ENCODE measurements at regions not wholly inside any gene's neighbourhood (a gene's known extent, or its start where the extent isn't known, plus 50 kb on each side); places are given as distances from the start of the nearest gene placed in this dataset.

DNA sequence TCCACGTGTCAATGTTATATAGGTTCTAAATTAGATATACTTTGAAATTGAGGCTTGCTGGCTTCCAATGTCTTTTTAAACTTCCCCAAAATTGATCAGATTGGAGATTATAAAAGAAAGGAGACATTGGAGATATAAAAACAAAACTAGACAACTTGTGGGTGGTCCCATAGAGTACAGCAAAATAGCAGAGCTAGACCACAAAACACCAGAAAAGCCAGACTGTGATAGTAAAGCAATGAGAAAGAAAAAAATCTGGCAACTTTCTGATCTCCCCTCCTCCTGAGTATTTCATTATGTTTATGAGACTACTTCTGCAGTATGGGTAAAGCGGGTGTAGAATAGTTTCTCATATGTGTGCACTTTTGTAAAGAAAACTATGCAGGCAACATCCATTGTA is 713.8 kb upstream of the MEF2C start:
- no peak overlapping the region for H3K4me3 ChIP-seq (replicated peaks; ENCODE audit: insufficient read depth, low read length)
- no peak for DNase-seq (ENCODE audit: low read depth in 1 of 2, low spot score in 1 of 2)
- H3K27me3 ChIP-seq (ENCODE audit: insufficient read depth, poor library complexity, severe bottlenecking): no peaks in the 10 kb centered on the region
- no peak overlapping the region for H3K27ac ChIP-seq (replicated peaks)
- no peak for TF ChIP-seq GABPA (IDR thresholded peaks at IDR 0.05; ENCODE audit: low read depth)
- TF ChIP-seq SPI1 (IDR thresholded peaks at IDR 0.05; ENCODE audit: borderline replicate concordance, low read depth): no peak
- TF ChIP-seq POLR2AphosphoS5 (IDR thresholded peaks at IDR 0.05; ENCODE audit: low read depth): no peak
- TF ChIP-seq, protein P1, sequence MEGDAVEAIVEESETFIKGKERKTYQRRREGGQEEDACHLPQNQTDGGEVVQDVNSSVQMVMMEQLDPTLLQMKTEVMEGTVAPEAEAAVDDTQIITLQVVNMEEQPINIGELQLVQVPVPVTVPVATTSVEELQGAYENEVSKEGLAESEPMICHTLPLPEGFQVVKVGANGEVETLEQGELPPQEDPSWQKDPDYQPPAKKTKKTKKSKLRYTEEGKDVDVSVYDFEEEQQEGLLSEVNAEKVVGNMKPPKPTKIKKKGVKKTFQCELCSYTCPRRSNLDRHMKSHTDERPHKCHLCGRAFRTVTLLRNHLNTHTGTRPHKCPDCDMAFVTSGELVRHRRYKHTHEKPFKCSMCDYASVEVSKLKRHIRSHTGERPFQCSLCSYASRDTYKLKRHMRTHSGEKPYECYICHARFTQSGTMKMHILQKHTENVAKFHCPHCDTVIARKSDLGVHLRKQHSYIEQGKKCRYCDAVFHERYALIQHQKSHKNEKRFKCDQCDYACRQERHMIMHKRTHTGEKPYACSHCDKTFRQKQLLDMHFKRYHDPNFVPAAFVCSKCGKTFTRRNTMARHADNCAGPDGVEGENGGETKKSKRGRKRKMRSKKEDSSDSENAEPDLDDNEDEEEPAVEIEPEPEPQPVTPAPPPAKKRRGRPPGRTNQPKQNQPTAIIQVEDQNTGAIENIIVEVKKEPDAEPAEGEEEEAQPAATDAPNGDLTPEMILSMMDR (IDR thresholded peaks at IDR 0.05; ENCODE audit: insufficient read depth, low read length): no peak
- TF ChIP-seq, protein P2, sequence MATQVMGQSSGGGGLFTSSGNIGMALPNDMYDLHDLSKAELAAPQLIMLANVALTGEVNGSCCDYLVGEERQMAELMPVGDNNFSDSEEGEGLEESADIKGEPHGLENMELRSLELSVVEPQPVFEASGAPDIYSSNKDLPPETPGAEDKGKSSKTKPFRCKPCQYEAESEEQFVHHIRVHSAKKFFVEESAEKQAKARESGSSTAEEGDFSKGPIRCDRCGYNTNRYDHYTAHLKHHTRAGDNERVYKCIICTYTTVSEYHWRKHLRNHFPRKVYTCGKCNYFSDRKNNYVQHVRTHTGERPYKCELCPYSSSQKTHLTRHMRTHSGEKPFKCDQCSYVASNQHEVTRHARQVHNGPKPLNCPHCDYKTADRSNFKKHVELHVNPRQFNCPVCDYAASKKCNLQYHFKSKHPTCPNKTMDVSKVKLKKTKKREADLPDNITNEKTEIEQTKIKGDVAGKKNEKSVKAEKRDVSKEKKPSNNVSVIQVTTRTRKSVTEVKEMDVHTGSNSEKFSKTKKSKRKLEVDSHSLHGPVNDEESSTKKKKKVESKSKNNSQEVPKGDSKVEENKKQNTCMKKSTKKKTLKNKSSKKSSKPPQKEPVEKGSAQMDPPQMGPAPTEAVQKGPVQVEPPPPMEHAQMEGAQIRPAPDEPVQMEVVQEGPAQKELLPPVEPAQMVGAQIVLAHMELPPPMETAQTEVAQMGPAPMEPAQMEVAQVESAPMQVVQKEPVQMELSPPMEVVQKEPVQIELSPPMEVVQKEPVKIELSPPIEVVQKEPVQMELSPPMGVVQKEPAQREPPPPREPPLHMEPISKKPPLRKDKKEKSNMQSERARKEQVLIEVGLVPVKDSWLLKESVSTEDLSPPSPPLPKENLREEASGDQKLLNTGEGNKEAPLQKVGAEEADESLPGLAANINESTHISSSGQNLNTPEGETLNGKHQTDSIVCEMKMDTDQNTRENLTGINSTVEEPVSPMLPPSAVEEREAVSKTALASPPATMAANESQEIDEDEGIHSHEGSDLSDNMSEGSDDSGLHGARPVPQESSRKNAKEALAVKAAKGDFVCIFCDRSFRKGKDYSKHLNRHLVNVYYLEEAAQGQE (IDR thresholded peaks at IDR 0.05; ENCODE audit: insufficient replicate concordance, low read depth): no peak

DNA sequence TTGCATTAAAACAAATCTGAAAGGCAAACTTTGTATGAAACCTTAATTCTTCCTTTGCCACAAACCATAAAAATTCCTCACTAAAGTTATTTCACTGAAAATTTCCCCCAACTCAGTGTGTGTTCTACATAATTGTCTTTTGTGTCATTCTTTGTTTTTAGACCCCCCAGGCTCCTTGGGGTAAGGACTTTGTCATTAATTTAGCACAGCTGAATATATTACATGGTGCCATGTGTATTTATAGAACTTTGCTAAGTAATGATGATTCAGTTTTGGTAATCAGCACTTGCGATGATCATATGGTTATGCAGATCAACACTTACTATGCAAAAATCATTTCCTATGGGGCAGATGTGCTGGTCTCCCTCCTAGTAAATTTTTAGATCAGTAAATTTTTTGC is 712.1 kb upstream of the MEF2C start:
- H3K27me3 ChIP-seq (ENCODE audit: insufficient read depth, poor library complexity, severe bottlenecking): no peaks in the 10 kb centered on the region
- no peak for DNase-seq (ENCODE audit: low read depth in 1 of 2, low spot score in 1 of 2)
- TF ChIP-seq GABPA (IDR thresholded peaks at IDR 0.05; ENCODE audit: low read depth): no peak
- TF ChIP-seq, protein P2 (IDR thresholded peaks at IDR 0.05; ENCODE audit: insufficient replicate concordance, low read depth): no peak
- TF ChIP-seq SPI1 (IDR thresholded peaks at IDR 0.05; ENCODE audit: borderline replicate concordance, low read depth): no peak
- no peak for TF ChIP-seq POLR2AphosphoS5 (IDR thresholded peaks at IDR 0.05; ENCODE audit: low read depth)
- TF ChIP-seq, protein P1 (IDR thresholded peaks at IDR 0.05; ENCODE audit: insufficient read depth, low read length): no peak
- H3K27ac ChIP-seq (replicated peaks): no peak overlapping the region
- no peak overlapping the region for H3K4me3 ChIP-seq (replicated peaks; ENCODE audit: insufficient read depth, low read length)

DNA sequence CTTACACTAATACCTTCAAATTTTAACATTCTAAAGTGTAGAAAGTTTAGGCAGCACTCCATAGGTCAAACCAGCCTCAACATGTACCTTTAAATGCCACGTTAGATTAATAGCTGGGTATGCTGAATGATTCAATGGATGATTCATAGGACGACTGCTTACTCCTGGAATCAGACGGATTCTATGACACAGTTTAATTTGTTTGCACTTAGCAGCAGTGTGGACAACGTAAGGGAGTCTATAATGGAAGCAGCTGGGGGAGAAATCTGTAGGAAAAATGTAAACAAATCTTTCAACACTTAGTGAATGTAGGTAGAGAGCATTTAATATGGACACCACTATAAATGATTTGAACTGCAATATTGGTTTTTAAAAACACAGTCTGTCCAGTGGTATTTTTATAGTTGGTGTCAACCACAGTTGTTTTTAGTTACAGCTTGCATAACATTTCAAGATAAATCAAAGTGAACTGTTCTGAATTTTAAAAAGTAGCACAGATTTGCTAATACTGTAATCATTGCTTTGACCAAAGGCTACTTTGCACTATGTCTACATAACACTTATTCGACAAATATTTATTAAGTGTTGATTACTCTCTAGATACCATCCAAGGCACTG is 701.5 kb upstream of the MEF2C start:
- Histone ChIP-seq H3K4me3 (replicated peaks; ENCODE audit: insufficient read depth, low read length) (no peak overlapping the region), H3K27me3 (ENCODE audit: insufficient read depth, poor library complexity, severe bottlenecking) (no peaks in the 10 kb centered on the region), H3K27ac (replicated peaks) (no peak overlapping the region)
- TF ChIP-seq GABPA (IDR thresholded peaks at IDR 0.05; ENCODE audit: low read depth): no peak
- DNase-seq (ENCODE audit: low read depth in 1 of 2, low spot score in 1 of 2): no peak

DNA sequence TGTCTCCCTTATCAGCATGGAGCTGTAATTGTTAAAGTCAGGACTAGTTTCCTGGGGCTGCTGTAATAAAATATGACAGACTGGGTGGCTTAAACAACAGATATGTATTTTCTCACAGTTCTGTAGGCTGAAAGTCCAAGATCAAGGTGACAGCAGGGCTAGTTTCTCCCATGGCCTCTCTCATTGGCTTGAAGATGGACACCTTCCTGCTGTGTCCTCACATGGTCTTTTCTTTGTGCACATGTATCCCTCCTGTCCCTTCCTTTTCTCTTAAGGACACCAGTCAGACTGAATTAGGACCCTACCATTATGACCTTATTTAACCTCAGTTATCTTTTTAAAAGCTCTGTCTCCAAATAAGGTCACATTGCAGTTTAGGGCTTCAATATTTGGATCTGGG is 700.5 kb upstream of the MEF2C start:
- Histone ChIP-seq H3K27me3 (ENCODE audit: insufficient read depth, poor library complexity, severe bottlenecking) (no peaks in the 10 kb centered on the region), H3K4me3 (replicated peaks; ENCODE audit: insufficient read depth, low read length) (no peak overlapping the region), H3K27ac (replicated peaks) (no peak overlapping the region)
- TF ChIP-seq SPI1 (IDR thresholded peaks at IDR 0.05; ENCODE audit: borderline replicate concordance, low read depth) (no peak), POLR2AphosphoS5 (IDR thresholded peaks at IDR 0.05; ENCODE audit: low read depth) (no peak), GABPA (IDR thresholded peaks at IDR 0.05; ENCODE audit: low read depth) (no peak)
- TF ChIP-seq, protein P2 (IDR thresholded peaks at IDR 0.05; ENCODE audit: insufficient replicate concordance, low read depth): no peak
- TF ChIP-seq, protein P1 (IDR thresholded peaks at IDR 0.05; ENCODE audit: insufficient read depth, low read length): no peak
- DNase-seq (ENCODE audit: low read depth in 1 of 2, low spot score in 1 of 2): no peak
